ENCODE measurements at regions not wholly inside any gene's neighbourhood (a gene's known extent, or its start where the extent isn't known, plus 50 kb on each side); places are given as distances from the start of the nearest gene placed in this dataset.
"Not testable (repeated sequence)": the region's sequence is repeated elsewhere in the genome, so short reads cannot be mapped to it uniquely, and the experiment has no call there.

DNA sequence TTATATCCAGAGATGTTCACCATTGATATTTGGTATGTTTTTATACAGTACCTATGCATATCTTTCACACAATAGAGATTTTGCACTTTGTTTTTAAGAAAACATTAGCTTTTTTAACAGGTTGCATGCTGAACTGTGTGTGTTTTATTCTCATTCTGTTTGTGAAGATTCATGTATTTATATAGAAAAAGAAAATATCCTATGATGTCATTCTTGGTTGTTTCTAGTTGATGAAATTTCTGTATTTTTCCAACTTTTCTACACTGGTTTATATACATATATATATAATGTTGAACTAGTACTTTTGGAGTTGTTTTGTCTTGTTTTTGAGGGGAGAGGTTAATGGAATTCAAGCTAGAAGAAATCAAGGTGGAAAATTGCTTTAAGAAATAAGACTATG lies 143.8 kb downstream of the MATN1 start:
- Histone ChIP-seq H3K9me3 (ENCODE audit: control insufficient read depth, low read length) (no peaks in the 10 kb centered on the region), H3K27me3 (replicated peaks; ENCODE audit: control insufficient read depth, insufficient read depth, low read length, poor library complexity, severe bottlenecking) (peaks cover 2% of the 10 kb centered on the region), H3K4me1 (ENCODE audit: control insufficient read depth, insufficient read depth, low read length, poor library complexity, severe bottlenecking) (no peaks in the 10 kb centered on the region), H3K4me3 (ENCODE audit: insufficient read depth, low read depth, low read length, poor library complexity, severe bottlenecking) (no peak overlapping the region), H3K36me3 (ENCODE audit: control insufficient read depth, insufficient read depth, low read length) (no peaks in the 10 kb centered on the region), H3K27ac (ENCODE audit: insufficient read depth, low read length, poor library complexity, severe bottlenecking) (no peak overlapping the region)
- DNase-seq = no peak

GRCh38 chr1:30575066-30575465 lies 148.3 kb downstream of the MATN1 start:
- H3K27me3 ChIP-seq (replicated peaks; ENCODE audit: control insufficient read depth, insufficient read depth, low read length, poor library complexity, severe bottlenecking) = peaks cover 2% of the 10 kb centered on the region
- no peaks in the 10 kb centered on the region for H3K4me1 ChIP-seq (ENCODE audit: control insufficient read depth, insufficient read depth, low read length, poor library complexity, severe bottlenecking)
- no peaks in the 10 kb centered on the region for H3K9me3 ChIP-seq (ENCODE audit: control insufficient read depth, low read length)
- H3K27ac ChIP-seq (ENCODE audit: insufficient read depth, low read length, poor library complexity, severe bottlenecking) = no peak overlapping the region
- DNase-seq = no peak
- no peaks in the 10 kb centered on the region for H3K36me3 ChIP-seq (ENCODE audit: control insufficient read depth, insufficient read depth, low read length)
- H3K4me3 ChIP-seq (ENCODE audit: insufficient read depth, low read depth, low read length, poor library complexity, severe bottlenecking) = no peak overlapping the region

DNA sequence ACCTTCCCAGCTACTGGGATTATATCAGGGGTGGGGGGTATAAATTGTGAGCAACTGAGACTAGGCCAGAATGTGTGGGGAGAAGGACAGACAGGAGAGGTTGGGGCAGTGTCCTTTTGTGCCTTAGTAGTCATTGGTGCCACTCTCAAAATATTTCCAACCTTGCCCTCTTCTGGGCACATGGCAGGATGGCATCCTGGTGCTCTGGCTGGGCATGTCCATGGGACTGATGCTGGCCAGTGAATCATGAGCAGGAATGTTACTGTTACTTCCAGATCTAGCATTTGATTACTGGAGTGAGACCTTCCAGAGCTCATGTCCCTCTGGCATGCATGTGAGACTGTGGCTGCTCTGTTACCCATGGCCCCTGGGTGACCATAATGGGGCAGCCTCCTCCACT lies 151.2 kb downstream of the MATN1 start:
- Histone ChIP-seq H3K4me3 (ENCODE audit: insufficient read depth, low read depth, low read length, poor library complexity, severe bottlenecking) (no peak overlapping the region), H3K27me3 (replicated peaks; ENCODE audit: control insufficient read depth, insufficient read depth, low read length, poor library complexity, severe bottlenecking) (peaks cover 2% of the 10 kb centered on the region), H3K4me1 (ENCODE audit: control insufficient read depth, insufficient read depth, low read length, poor library complexity, severe bottlenecking) (no peaks in the 10 kb centered on the region), H3K36me3 (ENCODE audit: control insufficient read depth, insufficient read depth, low read length) (no peaks in the 10 kb centered on the region), H3K27ac (ENCODE audit: insufficient read depth, low read length, poor library complexity, severe bottlenecking) (no peak overlapping the region), H3K9me3 (ENCODE audit: control insufficient read depth, low read length) (no peaks in the 10 kb centered on the region)
- DNase-seq = no peak

GRCh38 chr1:30571380-30571779 lies 152.0 kb downstream of the MATN1 start:
- H3K36me3 ChIP-seq (ENCODE audit: control insufficient read depth, insufficient read depth, low read length) = no peaks in the 10 kb centered on the region
- H3K4me3 ChIP-seq (ENCODE audit: insufficient read depth, low read depth, low read length, poor library complexity, severe bottlenecking) = no peak overlapping the region
- no peaks in the 10 kb centered on the region for H3K9me3 ChIP-seq (ENCODE audit: control insufficient read depth, low read length)
- H3K27ac ChIP-seq (ENCODE audit: insufficient read depth, low read length, poor library complexity, severe bottlenecking) = no peak overlapping the region
- no peaks in the 10 kb centered on the region for H3K4me1 ChIP-seq (ENCODE audit: control insufficient read depth, insufficient read depth, low read length, poor library complexity, severe bottlenecking)
- no peak for DNase-seq
- peaks cover 1% of the 10 kb centered on the region for H3K27me3 ChIP-seq (replicated peaks; ENCODE audit: control insufficient read depth, insufficient read depth, low read length, poor library complexity, severe bottlenecking)

GRCh38 chr1:30569384-30569783 lies 154.0 kb downstream of the MATN1 start:
- no peaks in the 10 kb centered on the region for H3K36me3 ChIP-seq (ENCODE audit: control insufficient read depth, insufficient read depth, low read length)
- DNase-seq = no peak
- H3K27me3 ChIP-seq (replicated peaks; ENCODE audit: control insufficient read depth, insufficient read depth, low read length, poor library complexity, severe bottlenecking) = no peaks in the 10 kb centered on the region
- H3K4me3 ChIP-seq (ENCODE audit: insufficient read depth, low read depth, low read length, poor library complexity, severe bottlenecking) = no peak overlapping the region
- H3K27ac ChIP-seq (ENCODE audit: insufficient read depth, low read length, poor library complexity, severe bottlenecking) = no peak overlapping the region
- no peaks in the 10 kb centered on the region for H3K9me3 ChIP-seq (ENCODE audit: control insufficient read depth, low read length)
- H3K4me1 ChIP-seq (ENCODE audit: control insufficient read depth, insufficient read depth, low read length, poor library complexity, severe bottlenecking) = no peaks in the 10 kb centered on the region

GRCh38 chr1:30562559-30562958 lies 160.8 kb downstream of the MATN1 start:
- H3K36me3 ChIP-seq (ENCODE audit: control insufficient read depth, insufficient read depth, low read length) = no peaks in the 10 kb centered on the region
- DNase-seq = no peak
- no peak overlapping the region for H3K27ac ChIP-seq (ENCODE audit: insufficient read depth, low read length, poor library complexity, severe bottlenecking)
- no peaks in the 10 kb centered on the region for H3K9me3 ChIP-seq (ENCODE audit: control insufficient read depth, low read length)
- no peaks in the 10 kb centered on the region for H3K27me3 ChIP-seq (replicated peaks; ENCODE audit: control insufficient read depth, insufficient read depth, low read length, poor library complexity, severe bottlenecking)
- no peak overlapping the region for H3K4me3 ChIP-seq (ENCODE audit: insufficient read depth, low read depth, low read length, poor library complexity, severe bottlenecking)
- no peaks in the 10 kb centered on the region for H3K4me1 ChIP-seq (ENCODE audit: control insufficient read depth, insufficient read depth, low read length, poor library complexity, severe bottlenecking)

- Histone ChIP-seq H3K27ac (ENCODE audit: insufficient read depth, low read length, poor library complexity, severe bottlenecking) (no peak overlapping the region), H3K9me3 (ENCODE audit: control insufficient read depth, low read length) (no peaks in the 10 kb centered on the region), H3K27me3 (replicated peaks; ENCODE audit: control insufficient read depth, insufficient read depth, low read length, poor library complexity, severe bottlenecking) (no peaks in the 10 kb centered on the region), H3K4me3 (ENCODE audit: insufficient read depth, low read depth, low read length, poor library complexity, severe bottlenecking) (no peak overlapping the region), H3K36me3 (ENCODE audit: control insufficient read depth, insufficient read depth, low read length) (no peaks in the 10 kb centered on the region), H3K4me1 (ENCODE audit: control insufficient read depth, insufficient read depth, low read length, poor library complexity, severe bottlenecking) (no peaks in the 10 kb centered on the region)
- DNase-seq = no peak
These were observed 171.8 kb downstream of the MATN1 start for GRCh38 chr1:30551603-30552002.

DNA sequence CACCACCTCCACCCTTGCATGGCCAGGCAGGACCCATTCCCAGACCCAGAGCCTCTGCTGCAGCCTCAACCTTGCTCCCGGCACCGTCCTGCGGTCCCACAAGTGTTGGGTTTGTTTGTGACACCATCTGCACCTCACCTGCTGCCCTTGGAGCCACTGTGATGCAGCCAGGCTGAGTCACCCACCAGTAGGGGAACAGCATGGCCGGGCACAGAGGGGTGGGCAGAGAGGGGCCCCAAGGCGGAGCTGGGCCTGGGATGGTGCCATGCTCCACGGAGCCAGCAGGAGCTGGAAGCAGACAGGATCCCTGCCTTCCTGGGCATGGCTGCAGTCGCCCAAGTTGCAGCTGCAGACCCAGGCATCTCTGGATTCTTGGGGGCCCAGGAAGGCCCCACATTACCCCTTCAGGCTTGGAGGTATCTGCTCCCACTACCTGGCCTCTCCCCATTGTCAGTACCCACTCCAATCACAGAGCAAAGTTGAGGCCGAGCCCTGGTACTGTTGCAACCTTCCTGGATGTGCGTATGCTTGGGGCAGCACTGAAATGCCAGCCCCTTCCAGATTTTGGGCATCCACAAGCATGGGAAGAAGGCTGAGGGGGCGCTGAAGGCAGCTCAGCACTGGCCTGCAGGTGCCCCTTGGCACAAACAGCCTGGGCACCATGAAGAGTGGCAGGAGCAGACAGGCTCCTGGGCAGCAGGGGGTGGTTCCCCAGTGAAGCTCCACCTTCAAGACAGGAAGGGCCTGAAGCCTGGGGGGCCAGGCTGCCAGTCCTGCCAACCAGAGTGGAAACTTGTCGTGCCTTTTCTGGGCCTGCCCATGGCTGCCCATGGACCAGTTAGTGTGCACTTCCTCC lies 172.8 kb downstream of the MATN1 start:
- H3K4me1 ChIP-seq (ENCODE audit: control insufficient read depth, insufficient read depth, low read length, poor library complexity, severe bottlenecking) = no peaks in the 10 kb centered on the region
- H3K4me3 ChIP-seq (ENCODE audit: insufficient read depth, low read depth, low read length, poor library complexity, severe bottlenecking) = no peak overlapping the region
- no peaks in the 10 kb centered on the region for H3K36me3 ChIP-seq (ENCODE audit: control insufficient read depth, insufficient read depth, low read length)
- no peak for DNase-seq
- H3K27me3 ChIP-seq (replicated peaks; ENCODE audit: control insufficient read depth, insufficient read depth, low read length, poor library complexity, severe bottlenecking) = no peaks in the 10 kb centered on the region
- H3K27ac ChIP-seq (ENCODE audit: insufficient read depth, low read length, poor library complexity, severe bottlenecking) = no peak overlapping the region
- no peaks in the 10 kb centered on the region for H3K9me3 ChIP-seq (ENCODE audit: control insufficient read depth, low read length)

GRCh38 chr1:30549872-30550271 lies 173.5 kb downstream of the MATN1 start:
- not testable (repeated sequence) for DNase-seq; H3K36me3 ChIP-seq (ENCODE audit: control insufficient read depth, insufficient read depth, low read length); H3K4me1 ChIP-seq (ENCODE audit: control insufficient read depth, insufficient read depth, low read length, poor library complexity, severe bottlenecking); H3K27me3 ChIP-seq (replicated peaks; ENCODE audit: control insufficient read depth, insufficient read depth, low read length, poor library complexity, severe bottlenecking); H3K9me3 ChIP-seq (ENCODE audit: control insufficient read depth, low read length); H3K27ac ChIP-seq (ENCODE audit: insufficient read depth, low read length, poor library complexity, severe bottlenecking); H3K4me3 ChIP-seq (ENCODE audit: insufficient read depth, low read depth, low read length, poor library complexity, severe bottlenecking)

DNA sequence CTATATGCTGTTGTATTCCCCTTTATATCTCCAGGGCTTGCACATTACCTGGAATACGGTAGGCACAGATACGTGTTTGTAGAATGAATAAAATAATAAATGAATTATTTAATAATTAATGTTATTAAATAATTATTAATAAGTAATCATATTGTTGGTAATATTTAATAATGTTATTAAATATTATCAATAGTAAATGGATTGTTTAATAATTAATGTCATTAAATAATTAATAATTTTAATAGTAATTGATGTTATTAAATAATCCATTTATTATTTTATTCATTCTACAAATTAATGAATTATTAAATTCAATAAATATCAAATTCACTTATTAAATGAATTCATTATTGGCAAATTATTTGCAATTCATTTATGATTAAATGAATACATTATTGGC lies 175.1 kb downstream of the MATN1 start:
- H3K4me3 ChIP-seq (ENCODE audit: insufficient read depth, low read depth, low read length, poor library complexity, severe bottlenecking) = no peak overlapping the region
- no peaks in the 10 kb centered on the region for H3K9me3 ChIP-seq (ENCODE audit: control insufficient read depth, low read length)
- no peaks in the 10 kb centered on the region for H3K36me3 ChIP-seq (ENCODE audit: control insufficient read depth, insufficient read depth, low read length)
- no peaks in the 10 kb centered on the region for H3K4me1 ChIP-seq (ENCODE audit: control insufficient read depth, insufficient read depth, low read length, poor library complexity, severe bottlenecking)
- DNase-seq = no peak
- no peak overlapping the region for H3K27ac ChIP-seq (ENCODE audit: insufficient read depth, low read length, poor library complexity, severe bottlenecking)
- H3K27me3 ChIP-seq (replicated peaks; ENCODE audit: control insufficient read depth, insufficient read depth, low read length, poor library complexity, severe bottlenecking) = peaks cover 4% of the 10 kb centered on the region
